HG03442 (cell line): ENCODE measurements at regions not wholly inside any gene's neighbourhood (a gene's known extent, or its start where the extent isn't known, plus 50 kb on each side); places are given as distances from the start of the nearest gene placed in this dataset.
A peak's percentile ranks its signal among the peaks of the same experiment; 100 is the strongest.
"Not testable (repeated sequence)": the region's sequence is repeated elsewhere in the genome, so short reads cannot be mapped to it uniquely, and the experiment has no call there.

Experiments used
- ATAC-seq: cut with Tn5 transposase; IDR thresholded peaks from one replicate; pipeline ENCODE4 v1.9.1; 2021; ENCODE audit warnings: mild to moderate bottlenecking, moderate library complexity; ENCODE audit not compliant: unreplicated experiment

GRCh38 chr4:147139455-147140198 lies 194.0 kb upstream of the TTC29 start:
- ATAC-seq, result no peak

DNA sequence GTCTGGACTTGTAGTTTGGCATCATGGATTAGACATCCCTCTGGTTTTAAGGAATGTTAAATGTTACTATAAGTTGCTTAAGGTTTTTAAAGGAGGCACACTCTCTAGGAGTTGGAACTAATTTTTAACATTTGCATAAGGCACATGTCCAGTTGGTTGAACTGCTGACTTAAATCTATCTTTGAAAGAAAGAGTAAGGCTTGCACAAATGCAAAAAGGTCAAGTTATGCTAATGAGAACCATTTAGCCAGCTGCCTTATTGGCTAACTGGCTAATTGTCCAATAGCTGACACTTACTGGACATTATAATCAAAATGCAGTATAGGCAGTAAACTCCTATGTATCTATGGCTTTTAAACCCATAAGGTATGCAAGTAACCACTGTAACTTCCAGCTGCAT lies 206.1 kb upstream of the TTC29 start:
- ATAC-seq, result no peak

GRCh38 chr4:147157860-147158701 lies 212.4 kb upstream of the TTC29 start:
- ATAC-seq, result no peak

DNA sequence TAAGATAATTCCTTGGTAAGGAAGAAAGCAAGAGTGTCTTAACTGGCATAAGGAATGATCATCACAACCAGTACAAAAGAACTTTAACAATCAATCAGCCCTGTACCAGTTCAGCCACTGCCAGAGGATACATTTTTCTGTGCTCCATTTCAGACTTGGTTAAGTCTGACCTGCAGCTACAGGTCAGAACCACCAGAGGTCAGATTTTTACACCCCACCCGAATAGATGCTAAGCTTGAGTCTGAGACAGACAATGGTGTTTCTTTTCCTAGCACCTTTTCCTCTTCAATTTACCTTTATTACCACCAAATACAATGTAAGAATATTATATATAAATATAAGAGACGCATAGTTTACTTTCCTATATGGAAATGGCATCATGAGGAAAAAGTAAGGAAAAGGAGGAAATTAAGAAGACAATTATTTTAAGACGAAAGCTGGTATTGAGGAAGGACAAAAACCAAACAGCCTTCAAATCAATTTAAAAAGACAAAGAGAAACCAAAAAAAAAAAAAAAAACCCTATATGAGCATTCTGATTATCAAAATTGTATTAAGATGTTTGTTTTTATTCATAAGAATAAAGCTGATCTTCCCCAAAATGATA lies 215.3 kb upstream of the TTC29 start:
- peak; percentile 92 for ATAC-seq

DNA sequence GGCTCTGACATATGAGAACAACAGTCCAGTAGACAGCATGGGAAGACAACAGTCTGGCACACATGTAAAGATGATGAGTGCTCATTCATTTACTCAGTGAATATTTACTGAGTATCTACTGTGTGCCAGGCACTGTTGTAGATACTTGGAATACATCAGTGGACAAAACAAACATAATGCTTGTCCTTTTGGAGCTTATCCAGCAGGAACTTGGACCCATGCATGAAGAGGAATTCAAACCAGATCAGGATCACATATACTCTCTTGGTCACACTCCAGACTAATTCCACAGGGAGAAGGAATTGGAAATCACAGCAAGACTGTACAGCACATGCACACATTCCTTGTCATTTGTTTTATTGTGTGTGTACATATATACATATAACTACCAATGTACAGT lies 217.6 kb upstream of the TTC29 start:
- ATAC-seq, result no peak

- not testable (repeated sequence) for ATAC-seq
These were observed 222.5 kb upstream of the TTC29 start for GRCh38 chr4:147168200-147168599.

DNA sequence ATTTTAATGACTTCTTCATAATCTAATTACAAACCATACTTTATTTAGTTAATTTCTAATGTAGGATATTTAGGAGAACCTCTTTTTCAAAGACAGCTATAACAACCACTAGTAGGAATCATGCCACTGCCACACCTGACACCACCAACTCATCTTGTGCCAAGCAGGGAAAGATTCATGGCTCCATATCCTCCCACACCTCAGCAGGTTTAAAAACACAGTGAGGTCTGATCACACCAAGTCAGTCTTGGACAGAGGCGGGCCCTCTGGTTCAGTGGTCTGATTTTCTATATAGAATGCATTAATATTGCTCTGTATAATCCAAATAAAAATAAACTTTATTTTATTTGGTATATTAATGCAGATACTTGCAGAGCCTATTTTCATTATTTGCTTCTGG lies 227.7 kb upstream of the TTC29 start:
- no peak for ATAC-seq

- no peak for ATAC-seq
These were observed 228.3 kb upstream of the TTC29 start for GRCh38 chr4:147173797-147174432.

- no peak for ATAC-seq
These were observed 228.9 kb upstream of the TTC29 start for GRCh38 chr4:147174591-147174990.

- no peak for ATAC-seq
These were observed 229.9 kb upstream of the TTC29 start for GRCh38 chr4:147175460-147176025.

DNA sequence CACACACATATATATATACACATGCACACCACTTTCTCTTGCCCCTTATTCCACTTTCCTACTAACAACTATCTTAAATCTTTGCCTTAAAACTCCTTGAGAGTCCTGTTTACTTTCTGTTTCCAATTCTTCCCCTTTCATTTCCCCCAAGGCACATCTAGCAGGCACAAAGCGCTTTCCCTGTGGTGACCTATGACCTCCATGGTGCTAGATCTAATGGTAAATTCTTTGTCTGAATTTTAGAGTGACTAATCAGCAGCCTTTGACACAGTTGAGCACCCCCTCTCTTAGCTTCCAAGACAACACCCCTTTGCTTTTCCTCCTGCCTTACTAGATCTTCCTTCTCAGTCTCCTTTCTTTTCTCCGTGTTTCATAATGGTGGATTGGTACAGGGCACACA lies 236.4 kb upstream of the TTC29 start:
- ATAC-seq, result no peak

DNA sequence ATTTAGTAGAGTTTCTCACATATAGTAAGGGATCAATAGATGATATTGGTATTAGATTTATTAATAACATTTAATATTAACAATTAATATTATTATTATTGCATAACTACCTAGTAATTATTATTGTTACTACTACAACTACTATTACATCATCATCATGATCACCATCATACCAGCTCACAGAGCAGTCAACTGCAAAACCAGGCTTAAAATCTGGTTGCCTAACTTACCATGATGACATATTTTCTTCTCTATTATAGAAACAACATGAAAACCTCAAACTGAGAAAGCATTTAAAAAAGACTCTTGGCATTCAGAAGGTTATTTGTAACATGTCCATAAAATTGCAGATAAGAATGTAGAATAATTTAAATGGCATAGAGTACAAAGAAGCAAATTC lies 247.0 kb upstream of the TTC29 start:
- no peak for ATAC-seq

DNA sequence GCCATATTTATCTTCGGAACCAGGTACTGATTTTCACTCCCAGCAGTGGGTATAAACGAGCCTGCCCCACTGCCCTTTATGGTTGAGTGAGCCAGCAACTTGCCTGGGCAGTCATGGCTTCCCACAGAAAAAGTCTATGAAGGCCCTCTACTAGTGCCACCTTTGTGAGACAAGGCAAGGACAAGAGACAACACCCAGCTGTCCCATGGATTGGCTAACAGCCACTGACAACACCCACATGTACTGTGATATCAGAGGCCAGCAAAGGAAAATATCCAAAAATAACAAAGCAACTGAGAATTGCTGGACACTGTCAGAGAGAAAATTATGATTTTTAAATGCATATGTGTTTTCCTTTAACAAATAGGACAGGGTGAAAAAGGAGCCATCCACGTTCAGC lies 248.4 kb upstream of the TTC29 start:
- no peak for ATAC-seq

DNA sequence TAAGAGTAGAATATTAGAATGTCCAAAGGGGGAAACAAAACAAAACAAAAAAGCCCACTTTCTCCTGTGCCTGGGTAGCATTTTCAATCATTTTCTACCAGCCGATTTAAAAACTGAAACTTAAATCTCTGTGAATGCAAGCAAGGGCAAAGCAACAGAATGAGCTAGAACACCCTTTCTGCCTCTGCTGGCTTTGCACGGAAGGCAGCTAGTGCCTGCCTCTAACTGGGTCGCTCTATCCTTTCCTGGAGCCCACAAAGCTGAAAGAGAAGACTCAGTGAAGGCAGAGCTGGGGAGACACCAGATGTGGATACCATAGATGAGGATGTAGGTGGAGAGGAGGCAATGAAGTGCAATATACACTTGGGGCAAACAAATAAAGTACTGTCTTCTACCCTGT lies 248.9 kb upstream of the TTC29 start:
- ATAC-seq, result no peak

GRCh38 chr4:147195386-147195785 lies 249.7 kb upstream of the TTC29 start:
- ATAC-seq, result no peak

- ATAC-seq, result no peak
These were observed 252.9 kb upstream of the TTC29 start for GRCh38 chr4:147198411-147199051.

DNA sequence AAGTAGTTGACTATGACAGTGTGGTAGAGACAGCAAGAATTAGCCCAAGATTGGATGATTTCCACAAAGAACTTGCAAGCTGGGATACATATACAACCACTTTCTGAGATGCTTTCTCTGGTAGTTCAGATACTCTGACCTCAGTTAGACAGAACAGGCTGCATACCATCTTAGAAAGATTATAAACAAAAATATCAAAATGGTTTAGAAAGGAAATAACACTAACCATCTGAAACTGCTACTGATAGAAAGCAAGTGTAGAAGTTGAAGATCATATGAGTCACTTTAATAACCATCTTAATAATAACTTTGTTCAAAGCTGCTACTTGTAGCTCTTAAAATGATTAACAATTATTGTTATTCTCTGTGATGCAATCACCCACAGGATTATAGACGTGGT lies 255.4 kb upstream of the TTC29 start:
- ATAC-seq, result peak; percentile 39

DNA sequence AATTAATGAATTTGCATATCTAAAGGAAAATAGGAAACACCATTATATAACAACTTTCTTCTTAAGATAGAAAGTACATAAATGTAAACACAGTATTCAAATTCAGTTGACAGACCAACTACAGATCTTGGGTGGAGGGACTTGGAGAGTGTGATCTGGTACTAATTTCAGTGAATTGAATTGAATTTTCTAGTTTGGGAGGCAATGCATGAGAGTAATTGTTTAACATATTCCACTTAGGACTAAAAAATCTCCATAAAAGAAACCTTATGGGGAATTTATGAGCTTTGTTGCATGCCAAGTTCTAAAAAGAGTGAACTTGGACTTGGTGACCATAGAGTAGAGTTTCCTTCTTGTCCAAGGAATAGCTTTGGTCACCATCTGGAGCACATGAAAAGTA lies 261.1 kb upstream of the TTC29 start:
- ATAC-seq, result no peak

DNA sequence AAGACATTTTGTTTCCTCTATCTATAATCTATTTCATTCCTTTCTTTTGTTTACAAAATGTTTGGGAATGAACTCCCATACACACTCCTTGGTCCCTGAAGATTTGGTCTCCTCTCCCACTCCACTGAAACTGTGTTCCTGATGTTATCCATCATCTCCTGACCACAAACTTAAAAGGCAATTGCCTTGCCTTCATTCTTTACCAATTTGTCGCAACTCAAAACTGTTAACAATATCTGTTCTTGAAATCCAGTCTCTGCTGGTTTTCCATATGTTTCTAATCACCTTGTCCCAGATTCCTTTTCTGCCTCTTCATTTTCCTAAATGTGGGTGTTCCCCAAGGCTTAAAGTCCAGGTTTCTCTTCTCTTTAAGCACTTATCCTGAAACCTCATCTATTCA lies 262.2 kb upstream of the TTC29 start:
- no peak for ATAC-seq

- ATAC-seq, result no peak
These were observed 263.2 kb upstream of the EDNRA start for GRCh38 chr4:147217655-147218054.

- ATAC-seq, result no peak
These were observed 261.8 kb upstream of the EDNRA start for GRCh38 chr4:147219145-147219544.
